Endodermal cell (in vitro differentiated cells): ENCODE measurements at regions not wholly inside any gene's neighbourhood (a gene's known extent, or its start where the extent isn't known, plus 50 kb on each side); places are given as distances from the start of the nearest gene placed in this dataset.

Source experiments
- DNase-seq: peaks from one replicate; pipeline ENCODE4 v3.0.0-alpha.2; 2017
- H3K27ac ChIP-seq: 2 replicates; pipeline ENCODE4 v1.5.1; 2013; ENCODE audit warnings: mild to moderate bottlenecking, low read depth, low read length, moderate library complexity
- H3K27me3 ChIP-seq: 2 replicates; pipeline ENCODE4 v1.6.1; 2013; ENCODE audit warnings: mild to moderate bottlenecking, low read length, moderate library complexity; ENCODE audit not compliant: insufficient read depth, control insufficient read depth, poor library complexity, severe bottlenecking
- H3K36me3 ChIP-seq: 2 replicates; pipeline ENCODE4 v1.7.0; 2013; ENCODE audit warnings: mild to moderate bottlenecking, low read length, moderate library complexity; ENCODE audit not compliant: control insufficient read depth, insufficient read depth
- H3K4me1 ChIP-seq: one replicate; pipeline ENCODE4 v1.7.0; 2013; ENCODE audit warnings: low read length; ENCODE audit not compliant: control insufficient read depth, insufficient read depth
- H3K4me3 ChIP-seq: 2 replicates; pipeline ENCODE4 v1.5.1; 2013; ENCODE audit warnings: mild to moderate bottlenecking, low read length, moderate library complexity
- H3K9ac ChIP-seq: 2 replicates; pipeline ENCODE4 v1.6.1; 2013; ENCODE audit warnings: mild to moderate bottlenecking, low read length, moderate library complexity; ENCODE audit not compliant: poor library complexity, severe bottlenecking; ENCODE audit errors: extremely low read depth
- H3K9me3 ChIP-seq: 2 replicates; pipeline ENCODE4 v1.6.1; 2013; ENCODE audit warnings: mild to moderate bottlenecking, low read length, moderate library complexity; ENCODE audit not compliant: control insufficient read depth
- H3K27ac Mint-ChIP-seq: 2 replicates; pipeline ENCODE4 v1.8.0; 2020; ENCODE audit warnings: mixed read lengths
- H3K27me3 Mint-ChIP-seq: 2 replicates; pipeline ENCODE4 v1.8.0; 2021; ENCODE audit warnings: mild to moderate bottlenecking, mixed read lengths; ENCODE audit not compliant: insufficient read depth
- H3K36me3 Mint-ChIP-seq: 2 replicates; pipeline ENCODE4 v1.8.0; 2020; ENCODE audit warnings: low read depth, mixed read lengths
- H3K4me1 Mint-ChIP-seq: 2 replicates; pipeline ENCODE4 v1.8.0; 2020; ENCODE audit warnings: mixed read lengths
- H3K4me3 Mint-ChIP-seq: 2 replicates; pipeline ENCODE4 v1.8.0; 2020; ENCODE audit warnings: mild to moderate bottlenecking, moderate library complexity, mixed read lengths
- H3K9me3 Mint-ChIP-seq: 2 replicates; pipeline ENCODE4 v1.8.0; 2020; ENCODE audit warnings: mild to moderate bottlenecking, mixed read lengths
- CTCF ChIP-seq: fragments of 200-600 bp; sonication (generic); conservative IDR thresholded peaks from 2 replicates; pipeline ENCODE4 v1.5.0; 2021; ENCODE audit warnings: antibody characterized with exemption, mild to moderate bottlenecking
- WGBS, 2 experiments: methylation state at CpG; one replicate each; pipeline versions ENCODE4 v1.1.5 to v1.1.7; 2013; ENCODE audit warnings: missing lambda C conversion rate in 2 of 2, mixed read lengths in 1 of 2; ENCODE audit not compliant: insufficient coverage in 1 of 2, insufficient read length in 1 of 2; 5-methylcytosine and 5-hydroxymethylcytosine counted together

GRCh38 chrX:94041881-94042280, 367.9 kb downstream of the FAM133A start:
- H3K27ac ChIP-seq: no peak overlapping the region
- 90% methylated on average over 2 of the region's 2 CpGs; no CpG with 5 or more reads in 1 of the 2 experiments for WGBS, 2 experiments
- H3K36me3 ChIP-seq: no peaks in the 10 kb centered on the region
- no peak for DNase-seq
- no peak for TF ChIP-seq CTCF
- H3K4me3 Mint-ChIP-seq: no peak overlapping the region
- H3K36me3 Mint-ChIP-seq: peaks cover 4% of the 10 kb centered on the region
- H3K4me3 ChIP-seq: no peak overlapping the region
- no peak overlapping the region for H3K27ac Mint-ChIP-seq
- no peak overlapping the region for H3K9ac ChIP-seq
- H3K9me3 Mint-ChIP-seq: peaks cover 25% of the 10 kb centered on the region
- no peaks in the 10 kb centered on the region for H3K27me3 ChIP-seq
- H3K9me3 ChIP-seq: no peaks in the 10 kb centered on the region
- H3K27me3 Mint-ChIP-seq: no peaks in the 10 kb centered on the region
- peaks cover 6% of the 10 kb centered on the region for H3K4me1 Mint-ChIP-seq
- no peaks in the 10 kb centered on the region for H3K4me1 ChIP-seq

GRCh38 chrX:94045724-94046123, 371.7 kb downstream of the FAM133A start:
- H3K27ac ChIP-seq: no peak overlapping the region
- Mint-ChIP-seq H3K4me3 (no peak overlapping the region), H3K4me1 (peaks cover 25% of the 10 kb centered on the region), H3K9me3 (peaks cover 25% of the 10 kb centered on the region), H3K27ac (no peak overlapping the region), H3K27me3 (no peaks in the 10 kb centered on the region), H3K36me3 (peaks cover 7% of the 10 kb centered on the region)
- 89 to 100% methylated on average over 1 to 16 of the region's 16 CpGs for WGBS, 2 experiments
- H3K4me3 ChIP-seq: no peak overlapping the region
- no peaks in the 10 kb centered on the region for H3K4me1 ChIP-seq
- H3K9me3 ChIP-seq: no peaks in the 10 kb centered on the region
- H3K9ac ChIP-seq: no peak overlapping the region
- no peaks in the 10 kb centered on the region for H3K27me3 ChIP-seq
- no peaks in the 10 kb centered on the region for H3K36me3 ChIP-seq
- TF ChIP-seq CTCF: no peak
- DNase-seq: no peak

GRCh38 chrX:94051926-94052325, 377.9 kb downstream of the FAM133A start:
- peaks cover 4% of the 10 kb centered on the region for H3K4me1 ChIP-seq
- 7 to 10% methylated on average over 2 of the region's 2 CpGs for WGBS, 2 experiments
- no peak overlapping the region for H3K27ac ChIP-seq
- H3K9me3 ChIP-seq: no peaks in the 10 kb centered on the region
- no peak overlapping the region for H3K4me3 ChIP-seq
- Mint-ChIP-seq H3K4me1 (peaks cover 34% of the 10 kb centered on the region), H3K4me3 (no peak overlapping the region), H3K27ac (peak overlapping the region; percentile 93), H3K36me3 (peaks cover 10% of the 10 kb centered on the region), H3K27me3 (no peaks in the 10 kb centered on the region), H3K9me3 (peaks cover 12% of the 10 kb centered on the region)
- no peaks in the 10 kb centered on the region for H3K36me3 ChIP-seq
- H3K27me3 ChIP-seq: no peaks in the 10 kb centered on the region
- TF ChIP-seq CTCF: no peak
- no peak overlapping the region for H3K9ac ChIP-seq
- peak; percentile 89 for DNase-seq
